Activated T-cell treated with anti-CD3 and anti-CD28 coated beads, Interleukin-2, amount 50 U/mL, for 4 hours (primary cell): ENCODE measurements at regions not wholly inside any gene's neighbourhood (a gene's known extent, or its start where the extent isn't known, plus 50 kb on each side); places are given as distances from the start of the nearest gene placed in this dataset.

ENCODE experiments used
- ATAC-seq, 2 donors: fragments of 200-7000 bp; cut with Tn5 transposase; one replicate each; pipeline ENCODE4 v1.10.0; 2021
- DNase-seq: peaks from one replicate; pipeline ENCODE4 v3.0.0-alpha.2; 2020
- H3K27me3 Mint-ChIP-seq: one replicate; pipeline ENCODE4 v1.8.0; 2021; ENCODE audit warnings: low read depth, mixed read lengths
- H3K36me3 Mint-ChIP-seq: one replicate; pipeline ENCODE4 v1.8.0; 2022; ENCODE audit warnings: mixed read lengths; ENCODE audit not compliant: insufficient read depth
- H3K4me1 Mint-ChIP-seq: one replicate; pipeline ENCODE4 v1.8.0; 2021; ENCODE audit warnings: low read depth, mixed read lengths
- H3K4me3 Mint-ChIP-seq: one replicate; pipeline ENCODE4 v1.8.0; 2021; ENCODE audit warnings: mild to moderate bottlenecking, moderate library complexity, mixed read lengths
- H3K9me3 Mint-ChIP-seq: one replicate; pipeline ENCODE4 v1.8.0; 2021; ENCODE audit warnings: mixed read lengths

- no peak for ATAC-seq
- H3K4me3 Mint-ChIP-seq: no peak overlapping the region
These were observed 596.2 kb upstream of the TMEM132C start for GRCh38 chr12:127670796-127671195.

GRCh38 chr12:127675936-127676335, 591.0 kb upstream of the TMEM132C start:
- no peaks in the 10 kb centered on the region for H3K4me1 Mint-ChIP-seq
- H3K27me3 Mint-ChIP-seq: no peaks in the 10 kb centered on the region
- ATAC-seq: no peak
- H3K36me3 Mint-ChIP-seq: no peaks in the 10 kb centered on the region
- DNase-seq: no peak
- no peak overlapping the region for H3K4me3 Mint-ChIP-seq
- no peaks in the 10 kb centered on the region for H3K9me3 Mint-ChIP-seq

More at GRCh38 chr12:127670796-127671195, 596.2 kb upstream of the TMEM132C start:
- no peaks in the 10 kb centered on the region for H3K27me3 Mint-ChIP-seq
- no peaks in the 10 kb centered on the region for H3K36me3 Mint-ChIP-seq
- no peaks in the 10 kb centered on the region for H3K9me3 Mint-ChIP-seq
- H3K4me1 Mint-ChIP-seq: no peaks in the 10 kb centered on the region
- DNase-seq: no peak

GRCh38 chr12:127677537-127678131, 589.3 kb upstream of the TMEM132C start:
- Mint-ChIP-seq H3K36me3 (no peaks in the 10 kb centered on the region), H3K4me1 (no peaks in the 10 kb centered on the region), H3K9me3 (no peaks in the 10 kb centered on the region), H3K27me3 (no peaks in the 10 kb centered on the region), H3K4me3 (no peak overlapping the region)
- DNase-seq: no peak
- no peak for ATAC-seq

- no peaks in the 10 kb centered on the region for H3K9me3 Mint-ChIP-seq
- no peaks in the 10 kb centered on the region for H3K36me3 Mint-ChIP-seq
- no peaks in the 10 kb centered on the region for H3K4me1 Mint-ChIP-seq
- no peak for ATAC-seq
- H3K27me3 Mint-ChIP-seq: no peaks in the 10 kb centered on the region
- no peak overlapping the region for H3K4me3 Mint-ChIP-seq
- no peak for DNase-seq
These were observed 588.0 kb upstream of the TMEM132C start for GRCh38 chr12:127678945-127679344.

- Mint-ChIP-seq H3K4me3 (no peak overlapping the region), H3K27me3 (no peaks in the 10 kb centered on the region), H3K9me3 (no peaks in the 10 kb centered on the region), H3K36me3 (no peaks in the 10 kb centered on the region), H3K4me1 (no peaks in the 10 kb centered on the region)
- no peak for DNase-seq
- ATAC-seq: no peak
These were observed 586.5 kb upstream of the TMEM132C start for GRCh38 chr12:127680516-127680915.

- DNase-seq: no peak
- no peaks in the 10 kb centered on the region for H3K27me3 Mint-ChIP-seq
- ATAC-seq: no peak
These were observed 585.7 kb upstream of the TMEM132C start for GRCh38 chr12:127681151-127681754.

GRCh38 chr12:127685491-127685890, 581.5 kb upstream of the TMEM132C start:
- no peak overlapping the region for H3K4me3 Mint-ChIP-seq
- DNase-seq: no peak
- H3K9me3 Mint-ChIP-seq: no peaks in the 10 kb centered on the region

More at GRCh38 chr12:127681151-127681754, 585.7 kb upstream of the TMEM132C start:
- no peak overlapping the region for H3K4me3 Mint-ChIP-seq
- H3K4me1 Mint-ChIP-seq: no peaks in the 10 kb centered on the region
- H3K9me3 Mint-ChIP-seq: no peaks in the 10 kb centered on the region
- no peaks in the 10 kb centered on the region for H3K36me3 Mint-ChIP-seq

GRCh38 chr12:127685931-127686330, 581.0 kb upstream of the TMEM132C start:
- no peak for DNase-seq
- no peaks in the 10 kb centered on the region for H3K36me3 Mint-ChIP-seq
- H3K9me3 Mint-ChIP-seq: no peaks in the 10 kb centered on the region
- no peaks in the 10 kb centered on the region for H3K4me1 Mint-ChIP-seq
- H3K27me3 Mint-ChIP-seq: no peaks in the 10 kb centered on the region
- H3K4me3 Mint-ChIP-seq: no peak overlapping the region
- ATAC-seq: no peak

More at GRCh38 chr12:127685491-127685890, 581.5 kb upstream of the TMEM132C start:
- no peak for ATAC-seq
- H3K36me3 Mint-ChIP-seq: no peaks in the 10 kb centered on the region
- H3K27me3 Mint-ChIP-seq: no peaks in the 10 kb centered on the region
- H3K4me1 Mint-ChIP-seq: no peaks in the 10 kb centered on the region

GRCh38 chr12:127687181-127687580, 579.8 kb upstream of the TMEM132C start:
- Mint-ChIP-seq H3K4me1 (no peaks in the 10 kb centered on the region), H3K27me3 (no peaks in the 10 kb centered on the region), H3K4me3 (no peak overlapping the region), H3K9me3 (no peaks in the 10 kb centered on the region), H3K36me3 (no peaks in the 10 kb centered on the region)
- DNase-seq (no peak), ATAC-seq (no peak)

GRCh38 chr12:127688906-127689428, 578.0 kb upstream of the TMEM132C start:
- no peaks in the 10 kb centered on the region for H3K36me3 Mint-ChIP-seq
- H3K27me3 Mint-ChIP-seq: no peaks in the 10 kb centered on the region
- no peaks in the 10 kb centered on the region for H3K4me1 Mint-ChIP-seq
- no peak for DNase-seq
- H3K4me3 Mint-ChIP-seq: no peak overlapping the region
- no peak for ATAC-seq
- H3K9me3 Mint-ChIP-seq: no peaks in the 10 kb centered on the region

GRCh38 chr12:127690161-127690560, 576.8 kb upstream of the TMEM132C start:
- no peaks in the 10 kb centered on the region for H3K9me3 Mint-ChIP-seq
- DNase-seq (no peak), ATAC-seq (no peak)
- no peaks in the 10 kb centered on the region for H3K36me3 Mint-ChIP-seq
- H3K27me3 Mint-ChIP-seq: no peaks in the 10 kb centered on the region
- no peak overlapping the region for H3K4me3 Mint-ChIP-seq
- H3K4me1 Mint-ChIP-seq: no peaks in the 10 kb centered on the region

- ATAC-seq (no peak), DNase-seq (no peak)
- Mint-ChIP-seq H3K4me1 (no peaks in the 10 kb centered on the region), H3K9me3 (peaks cover 6% of the 10 kb centered on the region), H3K27me3 (no peaks in the 10 kb centered on the region), H3K36me3 (no peaks in the 10 kb centered on the region), H3K4me3 (no peak overlapping the region)
These were observed 570.0 kb upstream of the TMEM132C start for GRCh38 chr12:127696963-127697362.

GRCh38 chr12:127703026-127703425, 563.9 kb upstream of the TMEM132C start:
- Mint-ChIP-seq H3K9me3 (peaks cover 6% of the 10 kb centered on the region), H3K4me3 (no peak overlapping the region), H3K36me3 (no peaks in the 10 kb centered on the region), H3K4me1 (no peaks in the 10 kb centered on the region), H3K27me3 (no peaks in the 10 kb centered on the region)
- ATAC-seq: no peak
- no peak for DNase-seq

- Mint-ChIP-seq H3K27me3 (no peaks in the 10 kb centered on the region), H3K4me1 (no peaks in the 10 kb centered on the region), H3K9me3 (peaks cover 4% of the 10 kb centered on the region), H3K4me3 (no peak overlapping the region), H3K36me3 (no peaks in the 10 kb centered on the region)
- DNase-seq (no peak), ATAC-seq (no peak)
These were observed 555.9 kb upstream of the TMEM132C start for GRCh38 chr12:127711108-127711507.

GRCh38 chr12:127712561-127712960, 554.4 kb upstream of the TMEM132C start:
- Mint-ChIP-seq H3K27me3 (no peaks in the 10 kb centered on the region), H3K4me3 (no peak overlapping the region)
- no peak for ATAC-seq

More at GRCh38 chr12:127712561-127712960, 554.4 kb upstream of the TMEM132C start:
- no peak for DNase-seq
- Mint-ChIP-seq H3K4me1 (no peaks in the 10 kb centered on the region), H3K9me3 (peaks cover 4% of the 10 kb centered on the region), H3K36me3 (no peaks in the 10 kb centered on the region)
